Keratinocyte (primary cell): ENCODE measurements at regions not wholly inside any gene's neighbourhood (a gene's known extent, or its start where the extent isn't known, plus 50 kb on each side); places are given as distances from the start of the nearest gene placed in this dataset.

Experiments
- DNase-seq: peaks from one replicate; pipeline ENCODE4 v3.0.0-alpha.2; 2011; ENCODE audit warnings: low read depth, missing footprints, low spot score
- FAIRE-seq: peaks from 2 replicates; lab custom pipeline; 2011; peaks lifted over from hg19 to GRCh38; lab: Jason Lieb, UNC
- H2AFZ ChIP-seq: 2 replicates; pipeline ENCODE4 v1.6.0; 2012; ENCODE audit warnings: low read length, control low read depth, inconsistent platforms; ENCODE audit not compliant: control insufficient read depth
- H3K27ac ChIP-seq: 2 replicates; pipeline ENCODE4 v1.5.1; 2011; ENCODE audit warnings: low read length; ENCODE audit not compliant: control insufficient read depth, insufficient read depth
- H3K27me3 ChIP-seq: 3 replicates; pipeline ENCODE4 v1.6.0; 2011; ENCODE audit warnings: low read length; ENCODE audit not compliant: control insufficient read depth, insufficient read depth; ENCODE audit errors: extremely low read depth
- H3K36me3 ChIP-seq, 2 experiments: 2 replicates in 1 of 2; 3 replicates in 1 of 2; pipeline ENCODE4 v1.5.1; 2011; ENCODE audit warnings: low read length in 2 of 2, mild to moderate bottlenecking in 1 of 2; ENCODE audit not compliant: control insufficient read depth in 2 of 2, insufficient read depth in 2 of 2; ENCODE audit errors: extremely low read depth in 1 of 2
- H3K4me1 ChIP-seq: 3 replicates; pipeline ENCODE4 v1.5.1; 2011; ENCODE audit warnings: low read length; ENCODE audit not compliant: control insufficient read depth, insufficient read depth; ENCODE audit errors: extremely low read depth
- H3K4me2 ChIP-seq: 3 replicates; pipeline ENCODE4 v1.6.0; 2011; ENCODE audit warnings: low read depth, low read length; ENCODE audit not compliant: control insufficient read depth, insufficient read depth; ENCODE audit errors: extremely low read depth
- H3K4me3 ChIP-seq, 3 experiments: fragments of 200-600 bp in 1 of 3; sonication (generic) in 1 of 3; 2 replicates in 2 of 3; 3 replicates in 1 of 3; pipeline ENCODE4 v1.5.1; 2011 to 2016; ENCODE audit warnings: low read length in 3 of 3, mild to moderate bottlenecking in 3 of 3, control low read depth in 2 of 3, inconsistent platforms in 1 of 3, low read depth in 1 of 3, mixed read lengths in 1 of 3, mixed run types in 1 of 3, moderate library complexity in 1 of 3; ENCODE audit not compliant: control insufficient read depth in 2 of 3, insufficient read depth in 2 of 3; ENCODE audit errors: extremely low read depth in 1 of 3
- H3K79me2 ChIP-seq: 2 replicates; pipeline ENCODE4 v1.6.0; 2012; ENCODE audit warnings: low read length; ENCODE audit not compliant: control insufficient read depth, insufficient read depth
- H3K9ac ChIP-seq: 3 replicates; pipeline ENCODE4 v1.6.0; 2011; ENCODE audit warnings: low read length; ENCODE audit not compliant: control insufficient read depth, insufficient read depth; ENCODE audit errors: extremely low read depth
- H3K9me1 ChIP-seq: 3 replicates; pipeline ENCODE4 v1.6.0; 2011; ENCODE audit warnings: low read length; ENCODE audit not compliant: control insufficient read depth, insufficient read depth; ENCODE audit errors: extremely low read depth
- H3K9me3 ChIP-seq: 2 replicates; pipeline ENCODE4 v1.5.1; 2012; ENCODE audit warnings: low read depth, low read length; ENCODE audit not compliant: control insufficient read depth
- H4K20me1 ChIP-seq: 3 replicates; pipeline ENCODE4 v1.6.0; 2011; ENCODE audit warnings: low read length; ENCODE audit not compliant: control insufficient read depth, insufficient read depth; ENCODE audit errors: extremely low read depth
- EZH2 ChIP-seq: IDR thresholded peaks from one replicate; pipeline ENCODE4 v1.6.1; 2012; ENCODE audit warnings: inconsistent platforms, mild to moderate bottlenecking, low read length, moderate library complexity
- dilution Hi-C: fragments of 300-500 bp; cut with MboI; formaldehyde crosslinking; loops from one replicate; pipeline ENCODE4 v1.7.0; 2020; ENCODE audit warnings: low sequenced_read_pairs; ENCODE audit not compliant: extremely low pct_ligation_motif_present
- TF ChIP-seq, protein P1 (sequence below), 3 experiments: IDR thresholded peaks in 1 of 3; conservative IDR thresholded peaks in 1 of 3; optimal IDR thresholded peaks in 1 of 3; 2 replicates in 2 of 3; 3 replicates in 1 of 3; pipeline versions ENCODE3 to v1.5.1; 2011; ENCODE audit warnings: low read length in 3 of 3, mild to moderate bottlenecking in 3 of 3, moderate library complexity in 2 of 3, control low read depth in 1 of 3, inconsistent platforms in 1 of 3; ENCODE audit not compliant: insufficient read depth in 2 of 3; ENCODE audit errors: extremely low read depth in 1 of 3

- no peaks in the 10 kb centered on the region for H4K20me1 ChIP-seq
- no peak overlapping the region for H2AFZ ChIP-seq
- no peak overlapping the region for H3K4me3 ChIP-seq
- dilution Hi-C loops, result no loop called here
- H3K79me2 ChIP-seq, result no peaks in the 10 kb centered on the region
- no peaks in the 10 kb centered on the region for H3K9me3 ChIP-seq
- H3K36me3 ChIP-seq, result no peaks in the 10 kb centered on the region
- no peak for TF ChIP-seq EZH2
- TF ChIP-seq, protein P1, sequence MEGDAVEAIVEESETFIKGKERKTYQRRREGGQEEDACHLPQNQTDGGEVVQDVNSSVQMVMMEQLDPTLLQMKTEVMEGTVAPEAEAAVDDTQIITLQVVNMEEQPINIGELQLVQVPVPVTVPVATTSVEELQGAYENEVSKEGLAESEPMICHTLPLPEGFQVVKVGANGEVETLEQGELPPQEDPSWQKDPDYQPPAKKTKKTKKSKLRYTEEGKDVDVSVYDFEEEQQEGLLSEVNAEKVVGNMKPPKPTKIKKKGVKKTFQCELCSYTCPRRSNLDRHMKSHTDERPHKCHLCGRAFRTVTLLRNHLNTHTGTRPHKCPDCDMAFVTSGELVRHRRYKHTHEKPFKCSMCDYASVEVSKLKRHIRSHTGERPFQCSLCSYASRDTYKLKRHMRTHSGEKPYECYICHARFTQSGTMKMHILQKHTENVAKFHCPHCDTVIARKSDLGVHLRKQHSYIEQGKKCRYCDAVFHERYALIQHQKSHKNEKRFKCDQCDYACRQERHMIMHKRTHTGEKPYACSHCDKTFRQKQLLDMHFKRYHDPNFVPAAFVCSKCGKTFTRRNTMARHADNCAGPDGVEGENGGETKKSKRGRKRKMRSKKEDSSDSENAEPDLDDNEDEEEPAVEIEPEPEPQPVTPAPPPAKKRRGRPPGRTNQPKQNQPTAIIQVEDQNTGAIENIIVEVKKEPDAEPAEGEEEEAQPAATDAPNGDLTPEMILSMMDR (optimal IDR thresholded peaks at IDR 0.05 in 1 of 3, IDR thresholded peaks at IDR 0.05 in 1 of 3, conservative IDR thresholded peaks at IDR 0.05 in 1 of 3; ENCODE audit: extremely low read depth in 1 of 3, insufficient read depth in 2 of 3, low read length in 3 of 3), result no peak
- H3K9me1 ChIP-seq, result no peaks in the 10 kb centered on the region
- no peak overlapping the region for H3K27ac ChIP-seq
- FAIRE-seq (no peak), DNase-seq (no peak)
- no peak overlapping the region for H3K4me2 ChIP-seq
- no peaks in the 10 kb centered on the region for H3K4me1 ChIP-seq
- no peaks in the 10 kb centered on the region for H3K27me3 ChIP-seq
- no peak overlapping the region for H3K9ac ChIP-seq
Observed at GRCh38 chr2:194999771-195000170, 657.3 kb upstream of the SLC39A10 start.

DNA sequence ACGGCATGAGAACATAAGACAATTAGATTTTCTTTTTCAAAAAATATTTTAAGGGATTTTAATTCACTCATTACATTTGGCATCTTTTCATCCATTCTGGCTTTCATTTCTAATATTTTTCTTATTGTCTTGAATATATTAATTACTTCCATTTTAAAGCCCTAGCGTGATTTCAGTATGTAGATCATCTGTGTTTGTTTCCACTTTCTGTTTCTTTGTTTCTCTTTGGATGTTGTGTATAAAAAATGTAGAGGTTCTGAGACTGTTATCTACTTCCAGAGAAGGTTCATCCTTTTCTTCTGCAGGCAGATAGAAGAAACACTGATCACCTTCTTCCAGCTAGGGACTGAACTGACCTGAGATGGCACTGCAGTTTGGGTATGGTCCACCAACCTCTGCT, 664.4 kb upstream of the SLC39A10 start:
- dilution Hi-C loops, result no loop called here
- Histone ChIP-seq H3K4me1 (no peaks in the 10 kb centered on the region), H3K79me2 (no peaks in the 10 kb centered on the region), H3K9ac (no peak overlapping the region), H3K27me3 (no peaks in the 10 kb centered on the region), H3K4me2 (no peak overlapping the region), H3K9me3 (no peaks in the 10 kb centered on the region), H3K27ac (no peak overlapping the region), H3K9me1 (no peaks in the 10 kb centered on the region), H3K4me3 (no peak overlapping the region), H2AFZ (no peak overlapping the region), H3K36me3 (no peaks in the 10 kb centered on the region), H4K20me1 (no peaks in the 10 kb centered on the region)
- no peak for FAIRE-seq
- DNase-seq, result no peak
- TF ChIP-seq, protein P1 (optimal IDR thresholded peaks at IDR 0.05 in 1 of 3, IDR thresholded peaks at IDR 0.05 in 1 of 3, conservative IDR thresholded peaks at IDR 0.05 in 1 of 3; ENCODE audit: extremely low read depth in 1 of 3, insufficient read depth in 2 of 3, low read length in 3 of 3), result no peak
- no peak for TF ChIP-seq EZH2
